Subcutaneous abdominal adipose tissue (tissue), 5 donors: ENCODE measurements at regions not wholly inside any gene's neighbourhood (a gene's known extent, or its start where the extent isn't known, plus 50 kb on each side); places are given as distances from the start of the nearest gene placed in this dataset.

Experiments used
- H3K27ac ChIP-seq: one replicate; pipeline ENCODE4 v1.7.0; 2013; ENCODE audit warnings: low read depth, mild to moderate bottlenecking, inconsistent platforms, low read length, moderate library complexity
- H3K27me3 ChIP-seq, 5 donors: one replicate each; pipeline ENCODE4 v1.7.0; 2013; ENCODE audit warnings: low read length in 5 of 5, inconsistent platforms in 1 of 5; ENCODE audit not compliant: control insufficient read depth in 5 of 5, insufficient read depth in 4 of 5
- H3K36me3 ChIP-seq, 5 donors: one replicate each; pipeline ENCODE4 v1.7.0; 2013; ENCODE audit warnings: low read length in 5 of 5; ENCODE audit not compliant: control insufficient read depth in 5 of 5, insufficient read depth in 5 of 5
- H3K4me1 ChIP-seq, 5 donors: one replicate each; pipeline ENCODE4 v1.7.0; 2013; ENCODE audit warnings: low read length in 5 of 5, mild to moderate bottlenecking in 3 of 5, moderate library complexity in 1 of 5; ENCODE audit not compliant: control insufficient read depth in 5 of 5, insufficient read depth in 5 of 5
- H3K4me3 ChIP-seq, 5 donors: one replicate each; pipeline ENCODE4 v1.7.0; 2013; ENCODE audit warnings: low read length in 5 of 5, low read depth in 1 of 5
- H3K9ac ChIP-seq, 5 donors: one replicate each; pipeline ENCODE4 v1.7.0; 2013; ENCODE audit warnings: low read length in 5 of 5, mild to moderate bottlenecking in 4 of 5, moderate library complexity in 3 of 5
- H3K9me3 ChIP-seq, 5 donors: one replicate each; pipeline ENCODE4 v1.7.0; 2013; ENCODE audit warnings: low read length in 5 of 5; ENCODE audit not compliant: control insufficient read depth in 5 of 5
- donor health status: healthy.
- donor health status: healthy.
- donor health status: healthy.
- donor health status: healthy.
- donor health status: healthy.

- Histone ChIP-seq H3K4me3 (no peak overlapping the region), H3K27ac (no peak overlapping the region), H3K27me3 (peaks cover 0 to 2% (median 0%) of the 10 kb centered on the region in 5 donors), H3K9ac (no peak overlapping the region), H3K9me3 (peaks cover 0 to 4% (median 0%) of the 10 kb centered on the region in 5 donors), H3K36me3 (no peaks in the 10 kb centered on the region), H3K4me1 (peaks cover 0 to 20% (median 6%) of the 10 kb centered on the region in 5 donors)
Observed at GRCh38 chr3:43792904-43793303, 102.2 kb downstream of the ABHD5 start.

- H3K4me3 ChIP-seq: no peak overlapping the region
- peaks cover 0 to 4% (median 0%) of the 10 kb centered on the region in 5 donors for H3K9me3 ChIP-seq
- no peak overlapping the region for H3K27ac ChIP-seq
- peaks cover 0 to 2% (median 0%) of the 10 kb centered on the region in 5 donors for H3K27me3 ChIP-seq
- peaks cover 0 to 20% (median 6%) of the 10 kb centered on the region in 5 donors for H3K4me1 ChIP-seq
- H3K9ac ChIP-seq: no peak overlapping the region
- no peaks in the 10 kb centered on the region for H3K36me3 ChIP-seq
Observed at GRCh38 chr3:43793648-43794372, 103.1 kb downstream of the ABHD5 start.

- Histone ChIP-seq H3K9me3 (peaks cover 0 to 4% (median 0%) of the 10 kb centered on the region in 5 donors), H3K9ac (no peak overlapping the region), H3K27me3 (peaks cover 0 to 2% (median 0%) of the 10 kb centered on the region in 5 donors), H3K36me3 (no peaks in the 10 kb centered on the region), H3K4me3 (no peak overlapping the region), H3K27ac (no peak overlapping the region), H3K4me1 (peaks cover 0 to 20% (median 6%) of the 10 kb centered on the region in 5 donors)
Observed at GRCh38 chr3:43794776-43795175, 104.0 kb downstream of the ABHD5 start.

GRCh38 chr3:43795491-43795890 is 104.8 kb downstream of the ABHD5 start:
- peaks cover 0 to 2% (median 0%) of the 10 kb centered on the region in 5 donors for H3K27me3 ChIP-seq
- peaks cover 0 to 20% (median 6%) of the 10 kb centered on the region in 5 donors for H3K4me1 ChIP-seq
- H3K4me3 ChIP-seq: no peak overlapping the region
- H3K36me3 ChIP-seq: no peaks in the 10 kb centered on the region
- H3K27ac ChIP-seq: no peak overlapping the region
- H3K9ac ChIP-seq: no peak overlapping the region
- peaks cover 0 to 4% (median 2%) of the 10 kb centered on the region in 5 donors for H3K9me3 ChIP-seq

- Histone ChIP-seq H3K4me3 (no peak overlapping the region), H3K4me1 (peaks cover 0 to 20% (median 6%) of the 10 kb centered on the region in 5 donors), H3K9ac (no peak overlapping the region), H3K27ac (no peak overlapping the region), H3K36me3 (no peaks in the 10 kb centered on the region), H3K27me3 (peaks cover 0 to under 1% (median 0%) of the 10 kb centered on the region in 5 donors), H3K9me3 (peaks cover 0 to 6% (median 2%) of the 10 kb centered on the region in 5 donors)
Observed at GRCh38 chr3:43796041-43796596, 105.4 kb downstream of the ABHD5 start.

GRCh38 chr3:43797794-43798193 is 107.1 kb downstream of the ABHD5 start:
- Histone ChIP-seq H3K27ac (no peak overlapping the region), H3K27me3 (no peaks in the 10 kb centered on the region), H3K9ac (no peak overlapping the region), H3K4me1 (peaks cover 0 to 4% (median 3%) of the 10 kb centered on the region in 5 donors), H3K4me3 (no peak overlapping the region), H3K36me3 (no peaks in the 10 kb centered on the region), H3K9me3 (peaks cover 0 to 6% (median 2%) of the 10 kb centered on the region in 5 donors)

GRCh38 chr3:43810797-43811196 is 120.1 kb downstream of the ABHD5 start:
- Histone ChIP-seq H3K27me3 (no peaks in the 10 kb centered on the region), H3K4me1 (no peaks in the 10 kb centered on the region), H3K9me3 (no peaks in the 10 kb centered on the region), H3K27ac (no peak overlapping the region), H3K36me3 (no peaks in the 10 kb centered on the region), H3K4me3 (no peak overlapping the region), H3K9ac (no peak overlapping the region)

GRCh38 chr3:43814461-43814860 is 123.7 kb downstream of the ABHD5 start:
- Histone ChIP-seq H3K9ac (no peak overlapping the region), H3K9me3 (no peaks in the 10 kb centered on the region), H3K27me3 (no peaks in the 10 kb centered on the region), H3K36me3 (no peaks in the 10 kb centered on the region), H3K4me1 (no peaks in the 10 kb centered on the region), H3K27ac (no peak overlapping the region), H3K4me3 (no peak overlapping the region)

GRCh38 chr3:43816372-43816771 is 125.6 kb downstream of the ABHD5 start:
- H3K9ac ChIP-seq: no peak overlapping the region
- H3K9me3 ChIP-seq: no peaks in the 10 kb centered on the region
- H3K36me3 ChIP-seq: no peaks in the 10 kb centered on the region
- H3K27me3 ChIP-seq: no peaks in the 10 kb centered on the region
- H3K4me3 ChIP-seq: no peak overlapping the region
- no peak overlapping the region for H3K27ac ChIP-seq
- no peaks in the 10 kb centered on the region for H3K4me1 ChIP-seq

- no peak overlapping the region for H3K9ac ChIP-seq
- H3K4me3 ChIP-seq: no peak overlapping the region
- H3K4me1 ChIP-seq: no peaks in the 10 kb centered on the region
- no peaks in the 10 kb centered on the region for H3K27me3 ChIP-seq
- no peaks in the 10 kb centered on the region for H3K9me3 ChIP-seq
- H3K27ac ChIP-seq: no peak overlapping the region
- H3K36me3 ChIP-seq: no peaks in the 10 kb centered on the region
Observed at GRCh38 chr3:43817064-43817463, 126.3 kb downstream of the ABHD5 start.
